ENCODE measurements at regions not wholly inside any gene's neighbourhood (a gene's known extent, or its start where the extent isn't known, plus 50 kb on each side); places are given as distances from the start of the nearest gene placed in this dataset.

GRCh38 chr9:120294003-120294402 lies 286.0 kb downstream of the CDK5RAP2 start:
- POLR2A ChIA-PET = no interaction called here
- CTCF ChIA-PET = no interaction called here

GRCh38 chr9:120292606-120293005 lies 287.4 kb downstream of the CDK5RAP2 start:
- ChIA-PET POLR2A (no interaction called here), CTCF (no interaction called here)

DNA sequence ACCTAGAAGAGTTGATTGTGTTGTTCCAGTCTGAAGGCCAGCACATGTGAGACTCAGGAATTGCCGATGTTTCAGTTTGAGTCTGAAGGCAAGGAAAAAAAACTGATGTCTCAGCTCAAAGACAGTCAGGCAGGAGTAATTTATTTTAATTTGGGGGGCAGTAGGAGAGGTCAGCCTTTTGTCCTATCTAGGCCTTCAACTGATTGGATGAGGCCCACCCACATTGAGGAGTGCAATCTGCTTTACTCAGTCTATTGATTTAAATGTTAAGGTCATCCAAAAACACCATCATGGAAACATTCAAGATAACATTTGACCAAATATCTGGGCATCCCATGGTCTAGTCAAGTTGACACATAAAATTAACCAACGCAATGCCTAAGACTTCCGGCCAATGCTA lies 288.9 kb downstream of the CDK5RAP2 start:
- POLR2A ChIA-PET = no interaction called here
- CTCF ChIA-PET = no interaction called here

GRCh38 chr9:120289990-120290975 lies 289.7 kb downstream of the CDK5RAP2 start:
- ChIA-PET CTCF (no interaction called here), POLR2A (no interaction called here)

GRCh38 chr9:120289098-120289497 lies 290.9 kb downstream of the CDK5RAP2 start:
- CTCF ChIA-PET = no interaction called here
- POLR2A ChIA-PET = no interaction called here

DNA sequence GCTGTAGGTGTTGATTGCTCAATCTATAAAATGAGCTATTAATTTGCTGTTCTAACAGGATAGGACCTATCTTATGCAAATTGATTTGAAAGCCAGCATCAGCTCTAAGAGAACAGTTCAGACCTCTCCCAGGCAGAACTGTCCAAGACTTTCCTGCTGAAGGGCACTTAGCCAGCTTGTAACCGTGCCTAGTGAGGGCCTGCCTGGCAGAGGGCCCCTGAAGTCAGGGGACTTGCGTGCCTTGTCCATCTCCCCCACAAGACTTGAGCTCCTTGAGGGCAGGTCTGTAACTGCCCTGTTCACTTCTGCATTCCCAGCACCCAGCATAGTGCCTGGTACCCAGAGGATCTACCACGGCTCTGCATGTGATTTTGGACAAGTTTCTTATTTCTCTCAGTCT lies 293.4 kb downstream of the CDK5RAP2 start:
- ChIA-PET CTCF (no interaction called here), POLR2A (no interaction called here)

- CTCF ChIA-PET = no interaction called here
These were observed 295.1 kb downstream of the CDK5RAP2 start for GRCh38 chr9:120284821-120285220.

GRCh38 chr9:120281665-120282064 lies 298.3 kb downstream of the CDK5RAP2 start:
- ChIA-PET POLR2A (no interaction called here), CTCF (no interaction called here)

More at GRCh38 chr9:120284821-120285220, 295.1 kb downstream of the CDK5RAP2 start:
- POLR2A ChIA-PET = no interaction called here

DNA sequence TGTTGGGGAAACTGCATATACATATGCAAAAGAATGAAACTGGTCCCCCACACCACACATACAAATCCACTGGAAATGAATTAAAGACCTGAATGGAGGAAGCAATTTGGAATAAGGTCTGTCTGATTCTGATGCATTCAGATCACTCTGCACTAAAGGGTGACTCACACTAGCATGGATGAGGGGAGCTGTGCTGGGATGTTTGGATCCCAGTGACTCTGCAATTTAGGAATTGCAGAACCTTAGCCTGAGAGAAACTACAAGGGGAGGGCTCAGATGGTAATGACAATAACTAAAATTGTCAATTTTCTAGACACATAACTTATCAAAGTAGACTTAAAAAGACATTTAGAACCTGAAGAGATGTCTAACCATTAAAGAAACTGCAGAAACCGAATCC lies 312.0 kb downstream of the CDK5RAP2 start:
- ChIA-PET CTCF (no interaction called here), POLR2A (no interaction called here)

DNA sequence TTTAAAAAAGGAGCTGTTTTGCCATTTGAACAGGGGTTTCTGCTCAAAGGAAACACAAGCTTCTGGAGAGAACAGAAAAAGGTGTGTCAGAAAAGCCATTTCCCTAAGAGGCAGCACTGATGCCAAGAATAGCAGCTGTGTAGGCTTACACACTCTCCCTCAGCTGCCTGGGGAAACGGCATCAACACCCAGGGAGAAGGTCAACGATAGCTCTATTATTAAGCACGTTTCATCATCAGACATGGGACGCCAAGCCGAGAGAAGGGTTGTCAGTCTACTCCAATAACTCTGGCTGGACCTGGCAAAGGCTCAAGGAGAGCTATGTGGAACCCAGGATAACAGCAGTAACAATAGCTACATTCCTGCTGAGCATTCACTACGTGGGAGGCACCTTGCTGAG lies 314.2 kb downstream of the CDK5RAP2 start:
- CTCF ChIA-PET = interaction anchor here (0.8 kb wide), 1 partner anchor 12 kb away, joined by 3 read pairs; no protein-coding TSS in a partner anchor
- POLR2A ChIA-PET = no interaction called here

- POLR2A ChIA-PET = no interaction called here
- CTCF ChIA-PET = no interaction called here
These were observed 315.4 kb downstream of the CDK5RAP2 start for GRCh38 chr9:120264528-120264927.

DNA sequence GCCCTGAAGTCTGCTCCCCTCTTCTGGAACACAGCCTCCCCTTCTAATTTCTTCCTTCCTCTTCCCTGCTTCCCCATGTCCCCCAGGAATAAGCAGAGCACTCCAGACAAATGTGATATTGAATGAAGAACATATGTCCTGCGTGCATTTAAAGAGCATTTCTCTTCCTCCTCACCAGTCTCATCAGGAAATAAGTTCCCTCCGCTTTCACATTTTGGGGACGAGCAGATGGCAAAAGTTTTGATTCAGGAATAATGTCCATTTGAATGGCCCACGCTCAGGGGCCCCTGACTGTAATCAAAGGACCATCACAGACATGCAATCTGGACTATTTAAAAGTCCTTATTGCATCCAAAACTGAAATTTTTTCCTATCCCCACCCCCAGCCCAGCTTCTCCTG lies 316.1 kb downstream of the CDK5RAP2 start:
- CTCF ChIA-PET = no interaction called here
- POLR2A ChIA-PET = no interaction called here

DNA sequence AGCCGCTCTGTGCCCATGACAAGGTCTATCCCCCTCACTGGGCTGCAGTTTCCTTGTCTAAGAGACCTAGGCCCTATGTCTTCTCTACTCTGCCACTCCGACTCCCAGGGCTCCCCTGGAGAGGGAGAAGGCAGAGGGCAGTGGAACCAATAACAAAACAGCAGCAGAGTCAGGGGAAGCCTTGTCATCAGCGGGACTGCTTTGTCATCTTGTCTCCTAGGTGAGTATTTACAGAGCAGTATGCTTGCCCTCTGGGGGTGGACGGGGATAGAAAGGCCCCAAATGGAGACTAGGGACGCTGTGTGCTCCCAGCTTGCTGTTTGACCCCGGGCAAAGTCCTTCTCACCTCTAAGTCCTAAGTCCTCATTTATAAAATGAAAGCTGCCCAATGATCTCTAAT lies 318.5 kb downstream of the CDK5RAP2 start:
- ChIA-PET POLR2A (no interaction called here), CTCF (no interaction called here)

- ChIA-PET CTCF (no interaction called here), POLR2A (no interaction called here)
These were observed 320.9 kb downstream of the CDK5RAP2 start for GRCh38 chr9:120259100-120259499.

DNA sequence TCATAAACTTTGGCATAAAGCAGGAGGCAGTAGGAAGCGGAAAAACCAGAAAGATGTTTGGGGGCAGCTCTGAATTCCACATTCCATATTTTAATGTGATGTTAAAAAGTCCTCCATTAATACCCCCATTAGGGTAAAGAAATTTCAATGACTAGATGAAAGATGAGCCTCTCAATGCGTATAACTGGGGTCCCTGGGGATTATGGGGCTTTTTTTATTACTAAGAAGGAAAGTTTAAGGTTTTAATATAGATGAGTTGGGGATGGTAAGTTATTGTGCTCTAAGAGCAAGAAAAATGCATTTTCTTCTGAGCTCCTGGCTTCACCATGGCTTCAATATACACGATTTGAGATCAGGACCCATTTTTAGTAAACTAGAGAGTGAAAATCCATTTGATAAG lies 321.9 kb downstream of the CDK5RAP2 start:
- POLR2A ChIA-PET = no interaction called here
- CTCF ChIA-PET = no interaction called here

- CTCF ChIA-PET = no interaction called here
- POLR2A ChIA-PET = no interaction called here
These were observed 322.5 kb downstream of the CDK5RAP2 start for GRCh38 chr9:120257483-120257882.

DNA sequence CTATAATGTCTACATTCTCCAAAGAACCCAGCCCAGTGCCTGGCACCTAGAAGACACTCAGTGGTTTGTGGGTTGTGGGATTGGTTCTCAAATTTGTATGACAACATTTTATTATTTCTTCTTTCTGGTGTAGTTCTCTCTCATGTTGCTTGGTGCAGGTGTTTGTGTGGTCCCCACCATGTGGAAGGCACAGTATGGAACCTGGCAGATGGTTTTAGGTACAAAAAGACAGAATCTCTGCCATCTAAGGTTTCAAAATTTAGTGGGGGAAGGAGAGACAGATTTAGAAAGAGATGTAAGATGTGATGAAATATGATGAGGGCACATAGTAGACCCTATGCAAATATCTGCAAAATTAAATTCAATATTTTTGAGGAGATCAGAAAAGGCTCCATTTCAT lies 323.8 kb downstream of the CDK5RAP2 start:
- ChIA-PET POLR2A (no interaction called here), CTCF (no interaction called here)

GRCh38 chr9:120252248-120252647 lies 327.7 kb downstream of the CDK5RAP2 start:
- ChIA-PET CTCF (no interaction called here), POLR2A (no interaction called here)

- POLR2A ChIA-PET = no interaction called here
- CTCF ChIA-PET = no interaction called here
These were observed 337.7 kb downstream of the CDK5RAP2 start for GRCh38 chr9:120242116-120242811.

DNA sequence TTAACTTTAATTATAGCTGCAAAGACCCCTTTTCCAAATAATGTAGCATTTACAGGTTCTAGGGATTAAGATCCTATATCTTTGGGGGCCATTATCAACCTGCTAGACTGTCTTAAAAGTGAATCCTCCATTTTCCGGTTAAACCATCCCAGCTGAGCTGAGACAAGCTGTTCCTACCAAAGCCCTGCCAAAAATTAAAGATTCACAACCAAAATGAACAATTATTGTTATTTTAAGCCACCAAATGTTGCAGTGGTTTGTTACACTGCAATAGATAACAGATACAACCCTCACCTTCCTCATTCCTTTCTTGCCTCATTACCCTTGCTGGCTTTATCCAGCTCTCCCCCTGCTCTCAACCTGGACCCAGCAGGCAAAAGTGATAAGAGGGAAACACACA lies 343.4 kb downstream of the CDK5RAP2 start:
- ChIA-PET POLR2A (no interaction called here), CTCF (no interaction called here)

GRCh38 chr9:120235081-120235480 lies 344.9 kb downstream of the CDK5RAP2 start:
- POLR2A ChIA-PET = no interaction called here
- CTCF ChIA-PET = no interaction called here

GRCh38 chr9:120230227-120230626 lies 349.7 kb downstream of the CDK5RAP2 start:
- ChIA-PET CTCF (no interaction called here), POLR2A (no interaction called here)

Data from activated CD8-positive, alpha-beta memory T cell treated with anti-CD3 and anti-CD28 coated beads for 36 hours (primary cell).